G401.6 (cell line): ENCODE measurements at regions not wholly inside any gene's neighbourhood (a gene's known extent, or its start where the extent isn't known, plus 50 kb on each side); places are given as distances from the start of the nearest gene placed in this dataset.
"Not testable (repeated sequence)": the region's sequence is repeated elsewhere in the genome, so short reads cannot be mapped to it uniquely, and the experiment has no call there.

Source experiments
- FAIRE-seq: peaks from 2 replicates; lab custom pipeline; 2012; peaks lifted over from hg19 to GRCh38; lab: Jason Lieb, UNC

- FAIRE-seq: no peak
These were observed 53.8 kb upstream of the C2CD4B start for GRCh38 chr15:62218841-62219240.

GRCh38 chr15:62219799-62220198, 54.7 kb upstream of the C2CD4B start:
- no peak for FAIRE-seq

GRCh38 chr15:62223020-62223419, 57.9 kb upstream of the C2CD4B start:
- FAIRE-seq: no peak

- FAIRE-seq: no peak
These were observed 63.5 kb upstream of the C2CD4B start for GRCh38 chr15:62228604-62229003.

GRCh38 chr15:62231856-62232255, 66.8 kb upstream of the C2CD4B start:
- no peak for FAIRE-seq

GRCh38 chr15:62240121-62241096, 75.3 kb upstream of the C2CD4B start:
- FAIRE-seq: no peak

GRCh38 chr15:62241135-62241770, 76.2 kb upstream of the C2CD4B start:
- no peak for FAIRE-seq

- no peak for FAIRE-seq
These were observed 77.9 kb upstream of the C2CD4B start for GRCh38 chr15:62242999-62243398.

- no peak for FAIRE-seq
These were observed 79.7 kb upstream of the C2CD4B start for GRCh38 chr15:62244762-62245161.

- FAIRE-seq: no peak
These were observed 83.3 kb upstream of the C2CD4B start for GRCh38 chr15:62248277-62248984.

- FAIRE-seq: no peak
These were observed 84.4 kb upstream of the C2CD4B start for GRCh38 chr15:62249501-62249900.

- FAIRE-seq: no peak
These were observed 85.1 kb upstream of the C2CD4B start for GRCh38 chr15:62250186-62250585.

GRCh38 chr15:62250978-62251377, 85.9 kb upstream of the C2CD4B start:
- no peak for FAIRE-seq

- FAIRE-seq: no peak
These were observed 88.2 kb upstream of the C2CD4B start for GRCh38 chr15:62253294-62253693.

GRCh38 chr15:62254137-62254934, 89.3 kb upstream of the C2CD4B start:
- no peak for FAIRE-seq

GRCh38 chr15:62256430-62256829, 91.3 kb upstream of the C2CD4B start:
- not testable (repeated sequence) for FAIRE-seq

GRCh38 chr15:62257996-62258521, 93.0 kb upstream of the C2CD4B start:
- FAIRE-seq: no peak

GRCh38 chr15:62262305-62262941, 97.3 kb upstream of the C2CD4B start:
- FAIRE-seq: peak; percentile 36

- no peak for FAIRE-seq
These were observed 99.1 kb upstream of the C2CD4B start for GRCh38 chr15:62264196-62264595.

GRCh38 chr15:62269504-62269903, 104.4 kb upstream of the C2CD4B start:
- FAIRE-seq: no peak

- no peak for FAIRE-seq
These were observed 105.3 kb upstream of the C2CD4B start for GRCh38 chr15:62270216-62270921.
